HFFc6 (cell line): ENCODE measurements at regions not wholly inside any gene's neighbourhood (a gene's known extent, or its start where the extent isn't known, plus 50 kb on each side); places are given as distances from the start of the nearest gene placed in this dataset.
A peak's percentile ranks its signal among the peaks of the same experiment; 100 is the strongest.

ENCODE experiments used
- DNase-seq: peaks from one replicate; pipeline ENCODE4 v3.0.0-alpha.2; 2018
- H3K27ac Mint-ChIP-seq: 2 replicates; pipeline ENCODE4 v1.8.0; 2020; ENCODE audit warnings: mild to moderate bottlenecking, mixed read lengths
- H3K27me3 Mint-ChIP-seq: 2 replicates; pipeline ENCODE4 v1.8.0; 2021; ENCODE audit warnings: mild to moderate bottlenecking, moderate library complexity, mixed read lengths; ENCODE audit not compliant: insufficient read depth
- H3K36me3 Mint-ChIP-seq: 2 replicates; pipeline ENCODE4 v1.8.0; 2021; ENCODE audit warnings: low read depth, mixed read lengths
- H3K4me1 Mint-ChIP-seq: 2 replicates; pipeline ENCODE4 v1.8.0; 2020; ENCODE audit warnings: low read depth, mixed read lengths
- H3K4me3 Mint-ChIP-seq: 2 replicates; pipeline ENCODE4 v1.8.0; 2020; ENCODE audit warnings: mild to moderate bottlenecking, moderate library complexity, mixed read lengths
- H3K9me3 Mint-ChIP-seq: 2 replicates; pipeline ENCODE4 v1.8.0; 2020; ENCODE audit warnings: mild to moderate bottlenecking, mixed read lengths
- TF ChIP-seq, protein P1 (sequence below): fragments of 200-600 bp; sonication (generic); IDR thresholded peaks from 2 replicates; pipeline ENCODE4 v1.5.0; 2021; ENCODE audit warnings: antibody characterized with exemption, mild to moderate bottlenecking

DNA sequence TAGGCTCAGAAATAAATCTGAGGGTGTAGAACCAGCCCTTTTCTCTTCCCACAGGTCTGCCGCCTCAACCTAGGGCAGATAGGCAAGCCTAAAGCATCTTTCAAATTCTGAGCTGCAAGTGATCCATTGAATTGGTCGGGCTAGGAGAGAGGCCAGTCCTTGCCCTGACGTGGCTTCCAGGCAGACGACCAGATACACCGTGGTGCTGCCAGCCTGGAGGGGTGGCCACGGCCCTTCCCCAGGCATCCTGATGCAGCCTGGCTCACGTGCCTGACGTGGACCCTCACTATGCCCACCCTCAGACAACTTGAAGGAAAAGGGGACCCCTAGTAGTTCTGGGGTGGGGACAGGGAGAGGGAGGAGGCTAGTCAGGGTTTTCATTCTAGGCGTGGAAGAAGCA lies 859.3 kb upstream of the KLHL1 start:
- H3K27ac Mint-ChIP-seq = no peak overlapping the region

DNA sequence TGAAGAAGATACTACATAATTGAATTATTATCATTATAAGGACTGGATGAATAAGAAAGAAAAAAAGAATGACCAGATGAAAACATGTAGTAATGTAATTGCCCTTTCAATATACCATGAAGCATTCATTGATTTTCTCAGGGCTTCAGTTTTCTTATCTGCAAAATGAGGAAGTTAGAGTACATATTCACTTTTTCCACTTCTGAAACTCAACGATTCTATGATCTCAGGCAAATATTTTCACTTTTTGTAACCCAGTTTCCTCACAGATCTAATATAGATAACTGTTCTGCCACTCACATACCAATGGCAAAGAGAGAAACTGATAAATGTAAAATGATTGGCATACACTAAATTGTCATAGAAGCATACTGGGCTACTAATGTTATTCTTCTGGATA lies 856.6 kb upstream of the KLHL1 start:
- no peak for DNase-seq
- TF ChIP-seq, protein P1, sequence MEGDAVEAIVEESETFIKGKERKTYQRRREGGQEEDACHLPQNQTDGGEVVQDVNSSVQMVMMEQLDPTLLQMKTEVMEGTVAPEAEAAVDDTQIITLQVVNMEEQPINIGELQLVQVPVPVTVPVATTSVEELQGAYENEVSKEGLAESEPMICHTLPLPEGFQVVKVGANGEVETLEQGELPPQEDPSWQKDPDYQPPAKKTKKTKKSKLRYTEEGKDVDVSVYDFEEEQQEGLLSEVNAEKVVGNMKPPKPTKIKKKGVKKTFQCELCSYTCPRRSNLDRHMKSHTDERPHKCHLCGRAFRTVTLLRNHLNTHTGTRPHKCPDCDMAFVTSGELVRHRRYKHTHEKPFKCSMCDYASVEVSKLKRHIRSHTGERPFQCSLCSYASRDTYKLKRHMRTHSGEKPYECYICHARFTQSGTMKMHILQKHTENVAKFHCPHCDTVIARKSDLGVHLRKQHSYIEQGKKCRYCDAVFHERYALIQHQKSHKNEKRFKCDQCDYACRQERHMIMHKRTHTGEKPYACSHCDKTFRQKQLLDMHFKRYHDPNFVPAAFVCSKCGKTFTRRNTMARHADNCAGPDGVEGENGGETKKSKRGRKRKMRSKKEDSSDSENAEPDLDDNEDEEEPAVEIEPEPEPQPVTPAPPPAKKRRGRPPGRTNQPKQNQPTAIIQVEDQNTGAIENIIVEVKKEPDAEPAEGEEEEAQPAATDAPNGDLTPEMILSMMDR = no peak
- Mint-ChIP-seq H3K36me3 (no peaks in the 10 kb centered on the region), H3K27ac (no peak overlapping the region), H3K4me3 (no peak overlapping the region), H3K9me3 (no peaks in the 10 kb centered on the region), H3K27me3 (no peaks in the 10 kb centered on the region), H3K4me1 (no peaks in the 10 kb centered on the region)

More for the DNA sequence above, 859.3 kb upstream of the KLHL1 start:
- peaks cover 4% of the 10 kb centered on the region; the same call in 1 of the 2 replicates for H3K9me3 Mint-ChIP-seq
- no peak overlapping the region for H3K4me3 Mint-ChIP-seq
- H3K36me3 Mint-ChIP-seq = no peaks in the 10 kb centered on the region
- no peak for DNase-seq
- H3K4me1 Mint-ChIP-seq = no peaks in the 10 kb centered on the region
- TF ChIP-seq, protein P1 = no peak
- no peaks in the 10 kb centered on the region for H3K27me3 Mint-ChIP-seq

- Mint-ChIP-seq H3K4me1 (no peaks in the 10 kb centered on the region), H3K27me3 (no peaks in the 10 kb centered on the region), H3K27ac (no peak overlapping the region), H3K9me3 (no peaks in the 10 kb centered on the region), H3K36me3 (no peaks in the 10 kb centered on the region), H3K4me3 (no peak overlapping the region)
- no peak for DNase-seq
- TF ChIP-seq, protein P1 = no peak
These were observed 855.9 kb upstream of the KLHL1 start for GRCh38 chr13:70964124-70964523.

- Mint-ChIP-seq H3K4me1 (no peaks in the 10 kb centered on the region), H3K27me3 (no peaks in the 10 kb centered on the region), H3K4me3 (no peak overlapping the region), H3K27ac (no peak overlapping the region), H3K9me3 (no peaks in the 10 kb centered on the region), H3K36me3 (no peaks in the 10 kb centered on the region)
- TF ChIP-seq, protein P1 = peak; percentile 76
- peak; percentile 12 for DNase-seq
These were observed 852.7 kb upstream of the KLHL1 start for GRCh38 chr13:70960841-70961443.

DNA sequence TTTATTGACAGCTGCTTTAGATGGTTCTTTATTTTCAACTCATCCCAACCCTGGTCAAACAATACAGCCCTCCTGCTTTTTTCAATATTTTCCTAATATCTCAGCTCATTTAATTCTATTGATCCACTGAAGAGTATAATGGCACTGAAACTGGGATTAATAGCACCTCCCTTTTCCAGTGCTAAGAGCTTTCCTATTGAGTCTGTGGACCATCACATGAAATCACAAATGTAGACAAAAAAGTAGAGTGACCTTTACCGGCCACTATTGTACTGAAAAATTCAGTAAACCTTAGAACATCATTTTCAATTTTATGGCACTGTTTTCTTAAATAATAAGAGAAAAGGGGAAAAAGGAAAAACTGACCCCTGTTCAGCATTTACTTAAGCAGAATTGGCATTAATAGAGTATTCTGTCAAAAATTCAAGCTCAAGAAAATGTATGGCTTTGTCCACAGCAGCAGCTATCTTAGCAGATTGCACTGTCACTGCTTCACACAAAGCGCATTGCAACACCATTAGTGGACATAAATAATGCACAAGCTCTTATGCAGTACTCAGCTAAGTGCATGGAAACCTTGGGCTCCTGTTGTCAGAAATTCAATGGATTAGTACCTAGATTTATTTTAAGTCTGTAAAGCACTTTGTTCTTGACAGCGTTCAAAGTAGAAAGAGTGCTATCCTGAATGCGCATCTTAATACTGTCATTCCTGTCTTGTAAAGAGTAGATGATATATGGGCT lies 851.0 kb upstream of the KLHL1 start:
- H3K36me3 Mint-ChIP-seq = no peaks in the 10 kb centered on the region
- no peaks in the 10 kb centered on the region for H3K27me3 Mint-ChIP-seq
- DNase-seq = no peak
- H3K4me3 Mint-ChIP-seq = no peak overlapping the region
- H3K4me1 Mint-ChIP-seq = no peaks in the 10 kb centered on the region
- H3K27ac Mint-ChIP-seq = no peak overlapping the region
- TF ChIP-seq, protein P1 = no peak
- H3K9me3 Mint-ChIP-seq = no peaks in the 10 kb centered on the region
